Hindlimb muscle (tissue), 1 donor: ENCODE measurements at regions not wholly inside any gene's neighbourhood (a gene's known extent, or its start where the extent isn't known, plus 50 kb on each side); places are given as distances from the start of the nearest gene placed in this dataset.
"Not testable (repeated sequence)": the region's sequence is repeated elsewhere in the genome, so short reads cannot be mapped to it uniquely, and the experiment has no call there.

Source experiments
- DNase-seq: peaks from one replicate; pipeline ENCODE4 v3.0.0-alpha.2; 2013

GRCh38 chr16:59688006-59688405 is 953.9 kb upstream of the GOT2 start:
- no peak for DNase-seq

GRCh38 chr16:59686405-59686804 is 952.3 kb upstream of the GOT2 start:
- no peak for DNase-seq

DNA sequence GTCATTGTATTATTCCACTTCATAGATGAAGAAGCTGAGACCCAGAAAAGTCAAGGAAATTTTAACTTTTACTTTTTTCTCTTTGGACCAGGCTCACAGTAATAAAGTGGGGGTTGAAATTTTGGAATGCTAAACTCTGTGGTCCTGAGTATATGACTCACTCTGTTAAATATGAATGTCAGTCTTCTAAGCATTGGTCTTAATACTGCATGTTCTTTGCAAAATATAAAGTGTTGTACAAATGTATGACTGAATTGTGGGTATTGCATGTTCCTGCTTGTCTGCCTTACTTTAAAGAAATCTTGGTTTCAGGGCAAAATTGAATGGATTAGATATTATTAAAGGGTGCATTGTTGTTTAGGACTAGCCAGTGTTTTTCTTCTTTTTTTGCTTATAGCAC is 950.8 kb upstream of the GOT2 start:
- DNase-seq = no peak

GRCh38 chr16:59683709-59684108 is 949.6 kb upstream of the GOT2 start:
- DNase-seq = no peak

- no peak for DNase-seq
Observed at GRCh38 chr16:59665618-59666220, 931.6 kb upstream of the GOT2 start.

- no peak for DNase-seq
Observed at GRCh38 chr16:59658572-59658971, 924.5 kb upstream of the GOT2 start.

- no peak for DNase-seq
Observed at GRCh38 chr16:59655031-59655430, 920.9 kb upstream of the GOT2 start.

- DNase-seq = no peak
Observed at GRCh38 chr16:59654455-59654854, 920.3 kb upstream of the GOT2 start.

DNA sequence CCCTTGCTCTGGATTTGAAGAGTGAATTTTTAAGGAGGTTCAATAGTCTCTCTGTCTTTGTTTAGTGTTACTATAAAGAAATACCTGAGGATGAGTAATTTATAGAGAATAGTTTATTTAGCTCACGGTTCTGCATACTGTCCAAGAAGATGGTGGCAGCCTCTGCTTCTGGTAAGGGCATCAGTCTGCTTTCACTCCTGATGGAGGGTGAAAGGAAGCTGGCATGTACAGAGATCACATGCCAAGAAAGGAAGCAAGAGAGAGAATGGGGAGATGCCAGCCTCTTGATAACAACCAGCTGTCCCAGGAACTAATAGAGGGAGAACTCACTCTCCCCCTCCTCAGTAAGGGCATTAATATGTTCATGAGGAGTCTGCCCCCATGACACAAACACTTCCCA is 917.5 kb upstream of the GOT2 start:
- no peak for DNase-seq

DNA sequence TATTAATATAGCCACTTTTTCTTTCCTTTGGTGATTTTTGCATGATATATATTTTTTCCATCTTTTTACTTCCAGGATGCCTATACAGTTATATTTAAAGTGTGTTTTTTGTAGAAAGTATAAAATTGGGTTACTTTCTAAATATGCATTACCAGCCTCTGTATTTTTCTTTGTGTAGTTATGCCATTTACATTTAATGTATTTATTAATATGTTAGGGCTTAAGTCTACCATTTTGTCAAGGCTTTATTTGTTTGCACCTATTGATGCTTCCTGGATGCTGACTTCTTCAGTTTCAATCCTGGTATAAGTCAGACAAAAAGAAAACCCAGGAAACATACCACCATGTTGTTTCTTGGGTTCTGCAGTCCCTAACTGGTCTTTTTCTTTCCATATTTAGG is 911.1 kb upstream of the GOT2 start:
- no peak for DNase-seq

GRCh38 chr16:59635674-59636073 is 901.6 kb upstream of the GOT2 start:
- DNase-seq = no peak

DNA sequence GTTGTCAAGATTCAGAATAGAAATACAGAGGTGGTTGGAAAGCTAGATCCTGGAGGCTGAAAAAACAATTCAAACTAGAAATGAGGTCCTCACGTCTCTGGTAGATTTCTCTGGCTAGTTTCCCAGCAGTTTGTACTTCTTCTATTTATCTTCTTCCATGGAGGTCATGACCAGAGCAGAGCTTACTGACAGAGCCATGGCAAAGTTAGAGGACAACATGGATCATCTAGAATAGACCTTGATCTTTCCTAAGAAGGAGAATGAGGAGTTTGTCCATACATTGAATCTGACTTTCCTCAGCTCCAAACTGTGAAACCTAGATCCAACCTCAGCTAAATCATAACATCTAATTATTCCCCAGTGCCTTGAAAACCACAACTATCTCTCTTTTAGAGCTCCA is 900.8 kb upstream of the GOT2 start:
- DNase-seq = no peak

DNA sequence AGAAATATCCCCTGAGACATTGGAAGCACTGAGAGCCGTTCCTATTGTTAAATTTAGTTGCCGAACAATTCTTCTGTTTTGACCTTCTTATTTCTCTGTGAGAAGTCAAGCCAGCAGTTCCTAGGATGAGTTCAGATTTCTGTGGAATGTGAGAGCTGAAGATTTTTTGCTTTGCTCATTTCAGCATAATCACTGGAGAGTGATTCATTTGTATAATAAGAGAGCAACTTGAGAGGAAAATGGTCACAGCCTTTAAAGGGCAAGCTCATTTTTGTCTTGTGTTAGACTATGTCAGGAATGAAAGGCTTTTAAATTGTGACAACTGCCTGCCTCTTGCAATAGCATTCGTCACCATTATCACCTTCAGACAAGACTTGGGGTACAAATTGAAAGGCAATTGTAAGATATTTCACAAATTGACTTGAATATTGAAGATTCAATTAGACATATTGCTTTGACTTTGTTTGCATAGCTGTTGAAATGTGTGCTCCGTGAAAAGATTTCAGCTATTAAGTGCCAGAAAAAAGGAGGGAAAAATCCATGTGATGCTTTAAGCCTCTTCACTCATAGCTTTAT is 900.0 kb upstream of the GOT2 start:
- DNase-seq = no peak

- no peak for DNase-seq
Observed at GRCh38 chr16:59632276-59632855, 898.2 kb upstream of the GOT2 start.

DNA sequence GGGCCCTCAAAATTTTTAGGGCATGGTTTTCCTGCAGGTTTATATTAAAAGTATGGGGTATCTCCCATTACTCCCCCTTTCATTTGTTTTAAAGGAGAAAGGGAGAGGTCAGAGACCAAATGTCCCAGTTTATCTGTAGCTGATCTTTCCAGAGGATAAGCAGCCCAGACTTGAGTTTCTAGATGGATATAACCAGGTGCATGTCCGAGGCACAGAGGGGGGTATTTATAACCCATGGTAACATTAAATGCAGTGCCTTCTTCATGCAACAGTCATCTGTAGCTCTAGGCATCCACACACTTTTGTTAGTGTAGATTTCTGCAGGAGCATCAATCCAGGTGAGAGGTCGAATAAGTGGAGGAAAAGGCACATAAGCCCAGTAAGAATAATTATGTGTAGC is 890.3 kb upstream of the GOT2 start:
- not testable (repeated sequence) for DNase-seq

GRCh38 chr16:59614466-59615240 is 880.5 kb upstream of the GOT2 start:
- DNase-seq = no peak

DNA sequence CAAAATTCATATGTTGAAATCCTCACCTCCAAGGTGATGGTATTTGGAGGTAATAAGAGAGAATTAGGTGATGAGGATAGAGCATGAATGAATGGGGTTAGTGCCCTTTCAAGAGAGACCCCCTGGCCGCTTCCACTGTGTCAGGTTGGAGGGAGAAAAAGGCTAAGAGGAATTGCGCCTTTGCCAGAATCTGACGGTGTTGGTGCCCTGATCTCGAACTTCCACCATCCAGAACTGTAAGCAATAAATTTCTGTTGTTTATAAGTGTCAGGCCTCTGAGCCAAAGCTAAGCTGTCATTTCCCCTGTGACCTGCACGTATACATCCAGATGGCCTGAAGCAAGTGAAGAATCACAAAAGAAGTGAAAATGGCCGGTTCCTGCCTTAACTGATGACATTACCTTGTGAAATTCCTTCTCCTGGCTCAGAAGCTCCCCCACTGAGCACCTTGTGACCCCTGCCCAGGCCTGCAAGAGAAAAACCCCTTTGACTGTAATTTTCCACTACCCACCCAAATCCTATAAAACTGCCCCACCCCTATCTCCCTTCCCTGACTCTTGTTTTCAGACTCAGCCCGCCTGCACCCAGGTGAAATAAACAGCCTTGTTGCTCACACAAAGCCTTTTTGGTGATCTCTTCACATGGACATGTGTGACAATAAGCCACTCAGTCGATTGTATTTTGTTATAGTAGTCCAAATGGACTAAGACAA is 878.9 kb upstream of the GOT2 start:
- not testable (repeated sequence) for DNase-seq

DNA sequence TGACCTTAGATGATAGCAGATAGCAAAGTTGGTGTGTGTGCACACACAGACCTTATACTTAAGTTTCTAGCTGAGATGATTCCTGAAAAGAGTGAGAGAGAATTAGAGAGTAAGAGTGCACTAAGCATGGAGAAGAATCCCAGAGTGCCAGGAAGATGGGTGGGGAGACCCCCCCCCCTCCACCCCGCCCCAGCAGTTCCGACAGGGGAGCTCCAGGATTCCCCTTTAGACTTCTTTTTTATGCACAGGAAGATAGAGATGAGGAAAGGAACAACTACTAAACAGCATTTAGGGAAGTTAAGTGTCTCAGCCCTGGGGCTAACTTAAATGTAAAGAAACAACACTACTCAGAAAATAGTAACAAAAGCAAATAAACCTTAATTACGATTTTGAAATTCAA is 878.0 kb upstream of the GOT2 start:
- no peak for DNase-seq

DNA sequence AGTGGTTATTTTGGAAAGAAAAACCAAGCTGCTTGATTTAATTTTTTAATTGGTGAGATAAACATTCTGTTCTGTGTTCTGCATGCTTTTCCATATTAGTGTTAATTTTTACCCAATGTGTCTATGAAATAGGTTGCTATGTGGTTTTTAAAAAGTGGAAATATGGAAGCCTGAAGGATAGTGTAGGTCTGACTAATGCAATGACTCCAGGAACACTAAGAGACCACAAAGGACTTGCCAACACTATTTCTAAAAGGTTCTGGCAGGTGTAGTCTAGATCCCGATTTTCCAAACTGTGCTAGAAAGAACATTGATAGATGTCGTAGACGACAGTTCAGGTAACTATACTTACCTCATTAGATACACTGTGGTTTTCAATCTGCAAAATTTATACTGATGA is 877.4 kb upstream of the GOT2 start:
- DNase-seq = no peak

- no peak for DNase-seq
Observed at GRCh38 chr16:59605706-59606105, 871.6 kb upstream of the GOT2 start.

GRCh38 chr16:59604354-59604753 is 870.2 kb upstream of the GOT2 start:
- no peak for DNase-seq

DNA sequence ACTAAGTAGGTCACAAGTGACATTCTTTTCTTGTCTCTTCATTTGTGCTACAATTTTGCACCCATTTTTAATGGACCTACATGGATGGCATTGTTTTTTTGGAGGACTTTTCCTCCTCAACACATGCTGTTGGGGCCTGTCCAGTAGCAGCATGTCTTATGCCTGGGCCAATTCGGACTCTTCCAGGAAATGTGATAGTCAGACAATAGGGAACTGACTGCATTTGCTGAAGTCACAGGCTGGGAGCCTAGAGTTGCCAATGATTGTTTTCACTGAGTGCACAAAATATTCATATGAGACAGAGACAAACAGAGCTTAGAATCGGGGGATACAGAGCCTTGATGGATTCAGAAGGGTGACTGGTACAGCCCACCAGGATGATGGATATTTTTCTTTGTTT is 867.3 kb upstream of the GOT2 start:
- no peak for DNase-seq

DNA sequence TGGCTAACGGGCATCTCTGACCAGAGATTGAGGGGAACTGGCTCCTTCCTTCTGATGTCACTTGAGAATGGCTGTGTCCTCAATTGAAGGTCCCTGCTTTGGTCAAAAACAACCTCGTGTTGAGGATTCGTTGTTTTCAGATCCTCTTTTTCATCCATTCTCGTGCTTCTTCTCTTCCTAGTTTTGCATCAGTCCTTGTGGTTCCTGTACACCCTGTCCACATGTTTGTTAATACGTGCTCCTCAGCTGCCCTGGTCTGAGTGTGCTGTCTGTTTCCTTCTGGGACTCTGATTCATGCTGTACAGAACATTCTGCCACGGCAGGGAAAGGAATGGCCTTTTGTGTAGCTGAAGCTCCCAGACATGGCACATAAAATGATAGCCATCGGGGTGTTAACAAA is 863.2 kb upstream of the GOT2 start:
- DNase-seq = no peak
